GM21717 (cell line): ENCODE measurements at regions not wholly inside any gene's neighbourhood (a gene's known extent, or its start where the extent isn't known, plus 50 kb on each side); places are given as distances from the start of the nearest gene placed in this dataset.
"Not testable (repeated sequence)": the region's sequence is repeated elsewhere in the genome, so short reads cannot be mapped to it uniquely, and the experiment has no call there.

Experiments
- ATAC-seq: cut with Tn5 transposase; IDR thresholded peaks from one replicate; pipeline ENCODE4 v1.9.1; 2021; ENCODE audit warnings: mild to moderate bottlenecking, moderate library complexity; ENCODE audit not compliant: unreplicated experiment

DNA sequence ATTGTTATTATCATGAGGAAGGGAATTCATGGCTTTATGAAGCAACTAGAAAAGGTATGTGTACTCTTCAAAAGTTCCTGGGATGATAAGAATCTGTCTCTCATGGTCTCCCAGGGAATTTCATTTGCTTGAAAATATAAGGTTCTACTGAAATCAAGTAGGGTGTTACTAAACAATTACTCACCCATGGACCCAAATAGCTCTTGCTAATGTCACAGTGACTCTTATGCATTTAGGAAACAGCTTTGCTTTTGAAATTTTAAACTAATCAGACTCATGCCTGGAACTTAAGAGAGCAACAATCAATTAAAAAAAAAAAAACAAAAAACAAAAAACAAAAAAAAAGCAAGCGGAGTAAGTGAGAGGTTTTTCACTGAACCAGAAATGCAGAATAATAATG lies 1546.3 kb upstream of the TENM4 start:
- ATAC-seq: no peak

DNA sequence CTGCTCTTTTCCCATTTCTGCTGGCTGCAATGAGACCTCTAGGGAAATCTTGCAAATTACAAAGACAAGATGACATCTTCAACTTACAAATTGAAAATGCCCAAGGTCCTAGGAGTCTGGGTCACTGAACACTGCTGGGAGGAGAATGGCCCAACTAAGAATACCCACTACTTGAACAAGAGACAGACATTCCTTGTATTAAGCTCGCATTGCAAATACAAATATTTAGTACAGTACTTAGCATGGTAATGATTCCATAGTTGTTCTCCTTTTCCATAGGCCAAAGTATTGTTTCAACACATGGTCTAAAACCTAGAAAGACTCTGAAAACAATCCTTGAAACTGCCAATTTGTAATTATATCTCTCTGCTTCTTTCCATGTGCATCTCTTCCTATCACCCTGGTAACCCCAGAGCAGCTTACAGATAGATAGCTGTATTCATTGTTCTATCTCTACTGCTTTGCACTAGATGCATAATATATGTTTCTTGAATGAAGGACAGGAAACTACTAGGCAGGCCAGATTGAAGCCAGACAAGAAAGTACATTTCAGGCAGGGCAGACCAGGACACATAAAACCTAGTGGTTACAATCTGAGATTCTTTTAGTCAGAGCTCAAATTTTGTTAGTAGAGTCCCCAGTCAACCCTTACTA lies 1545.7 kb upstream of the TENM4 start:
- ATAC-seq: no peak

DNA sequence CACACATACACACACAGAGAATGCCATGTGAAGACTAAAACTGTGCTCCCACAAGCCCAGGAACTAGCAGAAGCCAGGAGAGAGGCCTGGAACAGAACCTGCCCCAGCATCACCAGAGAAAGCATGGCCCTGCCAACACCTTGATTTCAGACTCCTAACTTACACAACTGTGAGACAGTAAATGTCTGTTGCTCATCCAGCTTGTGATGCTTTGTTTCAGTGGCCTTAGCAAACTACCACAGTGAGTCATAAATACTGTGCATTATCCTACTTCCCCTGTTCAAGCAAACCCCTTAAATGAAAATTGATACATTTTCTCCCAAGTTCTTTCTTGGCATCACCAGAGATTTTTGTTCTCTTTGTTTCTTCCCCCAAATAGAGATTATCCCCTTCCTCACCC lies 1539.4 kb upstream of the TENM4 start:
- ATAC-seq: no peak

DNA sequence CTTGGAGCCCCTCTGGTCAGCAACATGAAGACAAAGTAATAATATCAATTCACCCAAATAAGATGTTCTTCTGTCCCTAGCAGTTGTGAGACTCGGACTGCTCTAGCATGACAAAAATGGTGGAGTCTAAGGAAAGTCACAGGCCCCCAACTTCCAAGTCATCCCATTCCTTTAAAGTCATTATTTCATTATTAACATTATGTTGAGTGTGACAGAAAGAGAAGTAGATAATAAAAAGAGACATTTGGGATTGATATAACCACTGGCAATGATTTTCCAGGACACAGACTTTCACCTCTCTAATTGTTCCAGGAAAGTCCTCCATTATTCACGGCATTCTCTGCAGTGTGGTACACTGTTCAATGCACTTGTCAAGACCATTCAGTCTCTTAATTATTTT lies 1533.0 kb upstream of the TENM4 start:
- ATAC-seq: no peak

DNA sequence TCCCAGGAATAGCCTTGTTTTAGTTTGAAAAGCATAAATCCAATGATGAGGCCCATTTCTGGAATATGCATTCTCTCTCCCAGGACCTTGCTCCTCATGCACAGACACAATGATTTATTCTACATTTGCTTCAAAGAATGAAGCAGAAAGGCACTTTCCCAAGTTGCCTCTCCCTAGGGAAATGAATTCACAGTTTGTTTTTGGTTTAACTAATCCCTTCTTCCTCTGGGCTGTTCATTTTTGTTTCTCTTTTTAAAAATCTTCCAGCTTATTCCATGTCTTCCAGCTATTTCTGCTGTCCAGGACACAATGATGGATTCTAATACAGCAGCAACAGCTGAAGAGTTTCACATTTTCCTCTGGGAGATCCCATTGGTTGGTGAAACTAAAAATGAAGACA lies 1529.2 kb upstream of the TENM4 start:
- no peak for ATAC-seq

DNA sequence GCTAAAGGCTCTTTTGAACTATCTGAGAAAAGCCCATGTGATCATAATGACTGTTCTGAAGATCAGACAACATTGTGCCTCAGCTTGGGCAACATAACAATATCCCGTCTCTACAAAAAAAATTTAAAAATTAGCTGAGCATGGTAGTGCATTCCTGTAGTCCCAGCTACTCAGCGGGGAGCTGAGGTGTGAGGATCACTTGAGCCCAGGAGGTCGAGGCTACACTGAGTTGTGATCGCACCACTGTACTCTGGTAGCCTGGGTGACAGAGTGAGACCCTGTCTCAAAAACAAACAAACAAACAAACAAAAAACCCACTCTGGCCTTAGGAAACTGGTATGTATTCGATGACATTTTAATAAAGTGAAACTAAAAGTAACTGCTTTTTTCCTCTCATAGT lies 1526.8 kb upstream of the TENM4 start:
- no peak for ATAC-seq

DNA sequence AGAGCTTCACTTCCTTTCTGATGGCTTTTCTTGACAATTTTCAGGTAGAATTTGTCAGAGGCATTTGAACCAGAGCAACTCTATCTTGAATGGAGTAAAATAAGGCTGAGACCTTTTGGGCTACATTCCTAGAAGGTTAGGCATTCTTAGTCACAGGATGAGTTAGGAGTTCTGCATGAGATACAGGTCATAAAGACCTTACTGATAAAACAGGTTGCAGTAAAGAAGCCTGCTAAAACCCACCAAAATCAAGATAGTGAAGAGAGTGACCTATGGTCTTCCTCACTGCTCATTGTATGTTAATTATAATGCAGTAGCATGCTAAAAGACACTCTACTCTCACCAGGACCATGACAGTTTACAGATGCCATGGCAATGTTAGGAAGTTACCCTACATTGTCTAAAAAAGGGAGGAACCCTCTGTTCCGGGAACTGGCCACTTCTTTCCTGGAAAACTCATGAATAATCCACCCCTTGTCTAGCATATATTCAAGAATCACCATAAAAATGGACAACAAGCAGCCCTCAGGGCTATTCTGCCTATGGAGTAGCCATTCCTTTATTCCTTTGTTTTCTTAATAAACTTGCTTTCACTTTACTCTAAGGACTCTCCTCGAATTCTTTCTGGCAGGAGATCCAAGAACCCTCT lies 1519.7 kb upstream of the TENM4 start:
- no peak for ATAC-seq

DNA sequence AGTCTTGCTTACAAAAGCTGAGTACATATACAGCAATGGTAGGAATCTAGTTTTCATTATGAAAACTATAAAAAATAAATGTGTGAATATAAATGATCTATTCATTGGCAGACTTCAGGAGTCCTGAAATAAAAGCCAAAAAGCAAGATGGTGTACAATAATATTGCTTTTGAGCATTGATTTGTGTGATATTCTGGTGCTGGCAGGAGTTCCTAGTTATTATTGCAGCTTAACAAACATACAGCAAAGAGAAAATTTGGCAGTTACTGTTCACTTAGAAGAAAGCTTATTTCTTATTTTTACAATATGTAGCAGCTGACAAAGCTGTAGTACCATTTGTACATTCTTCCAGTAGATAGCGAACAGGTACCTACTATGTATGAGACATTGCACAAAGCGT lies 1518.9 kb upstream of the TENM4 start:
- no peak for ATAC-seq

DNA sequence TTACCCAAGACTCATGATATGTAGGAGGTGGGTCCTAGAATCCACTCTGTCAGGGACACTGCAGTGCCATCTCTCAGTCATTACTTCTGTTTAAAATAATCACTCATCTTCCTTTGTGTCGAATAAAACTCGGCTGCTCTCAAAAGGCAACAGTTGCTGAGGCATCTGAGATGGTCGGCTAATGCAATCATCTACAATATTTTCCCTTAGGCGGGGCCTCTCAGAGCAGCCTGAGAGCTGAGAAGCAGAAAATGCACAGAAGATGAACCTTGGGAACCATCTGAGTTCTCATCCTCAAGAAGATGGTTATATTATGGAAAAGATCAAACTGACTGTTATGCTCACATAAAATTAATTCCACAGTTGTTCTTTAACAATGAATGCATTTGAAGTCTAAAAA lies 1518.2 kb upstream of the TENM4 start:
- ATAC-seq: no peak

DNA sequence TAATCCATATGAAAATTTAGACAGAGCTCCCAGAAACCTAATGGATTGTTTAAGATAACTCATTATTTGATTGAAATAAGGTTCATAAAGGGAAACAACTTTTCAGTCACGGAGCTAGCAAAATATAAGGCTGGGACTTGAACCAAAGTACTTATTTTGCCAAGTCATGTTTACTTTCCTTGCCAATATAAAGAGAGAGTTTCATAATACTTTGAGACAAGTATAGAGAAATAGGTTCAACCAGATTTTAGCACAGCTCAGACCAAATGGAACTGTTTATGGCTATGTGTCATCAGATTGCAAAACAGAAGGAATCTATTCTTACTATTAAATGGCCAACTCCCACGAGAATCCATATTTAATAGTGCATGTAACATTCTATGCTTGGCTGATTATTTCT lies 1517.5 kb upstream of the TENM4 start:
- no peak for ATAC-seq

DNA sequence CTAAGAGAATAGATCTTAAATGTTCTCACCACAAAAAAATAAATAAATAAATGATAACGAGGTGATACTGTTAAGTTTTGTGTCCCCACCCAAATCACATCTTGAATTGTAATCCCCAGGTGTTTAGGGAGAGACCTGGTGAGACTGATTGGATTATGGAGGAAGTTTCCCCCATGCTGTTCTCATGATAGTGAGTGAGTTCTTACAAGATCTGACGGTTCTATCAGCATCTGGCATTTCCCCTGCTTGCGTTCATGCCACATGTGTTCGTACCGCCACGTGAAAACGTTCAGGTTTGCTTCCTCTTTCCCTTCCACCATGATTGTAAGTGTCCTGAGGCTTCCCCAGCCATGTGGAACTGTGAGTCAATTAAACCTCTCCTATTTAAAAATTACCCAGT lies 1514.8 kb upstream of the TENM4 start:
- no peak for ATAC-seq

DNA sequence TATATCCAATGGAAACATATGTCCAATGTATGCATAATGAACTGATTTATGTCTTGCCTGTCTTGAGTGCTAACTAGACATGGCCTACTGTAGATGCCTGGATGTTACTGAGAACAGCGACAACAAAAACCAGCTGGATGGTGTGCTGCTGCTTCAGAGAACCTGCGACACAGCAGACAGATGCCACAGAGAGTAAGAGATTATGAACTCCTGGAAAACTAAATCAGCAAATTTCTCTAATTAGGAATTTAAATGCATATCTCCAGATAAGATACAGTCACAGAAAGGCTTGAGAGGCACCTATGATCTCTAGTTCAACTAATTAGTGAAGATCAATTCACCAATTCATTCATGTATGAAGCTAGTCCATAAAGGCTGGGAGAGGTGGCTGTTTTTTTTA lies 1508.0 kb upstream of the TENM4 start:
- ATAC-seq: no peak

DNA sequence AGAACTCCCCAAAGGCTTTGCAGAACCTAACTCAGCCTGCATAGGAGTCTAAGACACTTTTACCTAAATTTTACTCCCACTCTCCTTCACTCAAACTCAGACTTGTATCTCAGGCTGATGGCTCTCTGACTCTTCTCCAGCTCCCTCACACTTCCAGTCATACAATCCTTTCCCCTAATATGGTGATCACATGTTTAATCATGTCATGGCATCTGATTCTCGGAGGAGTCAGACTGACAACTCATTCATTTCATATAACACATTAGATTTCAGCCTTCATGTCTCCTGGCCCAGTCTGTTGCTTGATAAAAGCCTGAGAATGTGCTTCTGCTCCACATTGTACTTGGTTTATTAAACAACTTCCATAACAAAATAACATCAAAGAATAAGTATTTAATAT lies 1503.9 kb upstream of the TENM4 start:
- ATAC-seq: no peak

DNA sequence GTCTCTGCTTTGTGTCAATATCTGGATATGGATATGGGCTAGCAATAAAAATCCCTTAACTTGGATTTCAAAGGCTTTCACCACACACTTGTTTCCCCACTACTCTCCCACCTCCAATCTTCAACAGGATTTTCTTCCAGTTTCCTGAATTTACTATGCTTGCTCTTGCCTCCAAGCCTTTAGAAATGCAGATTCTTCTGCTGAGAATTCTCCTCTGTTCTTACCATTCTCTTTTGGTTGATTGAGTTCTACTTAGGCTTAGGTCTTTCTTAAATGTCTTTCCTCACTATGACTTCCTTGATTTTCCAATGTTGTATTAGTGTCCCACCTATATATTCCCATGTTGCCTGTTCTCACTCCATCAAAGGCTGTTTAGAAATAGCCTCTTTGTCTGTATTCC lies 1502.4 kb upstream of the TENM4 start:
- ATAC-seq: no peak

DNA sequence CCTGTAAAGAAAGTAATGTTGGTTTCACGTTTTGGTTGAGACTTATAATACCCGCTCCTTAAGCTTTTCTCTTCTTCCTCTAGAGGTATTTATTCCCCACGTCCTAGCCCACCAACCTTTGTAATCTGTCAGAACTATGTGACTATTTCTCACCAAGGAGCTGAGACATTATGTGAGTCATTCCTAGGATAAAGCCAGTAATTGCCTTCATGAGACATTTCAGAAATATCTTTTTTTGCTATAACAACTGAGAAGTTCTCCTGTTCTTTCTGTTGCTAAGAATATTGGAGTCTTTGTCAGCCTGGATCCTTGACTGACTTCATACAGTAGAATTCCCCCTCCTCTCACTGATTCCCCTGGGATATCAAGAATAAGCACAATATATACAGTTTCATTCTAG lies 1497.0 kb upstream of the TENM4 start:
- ATAC-seq: no peak

DNA sequence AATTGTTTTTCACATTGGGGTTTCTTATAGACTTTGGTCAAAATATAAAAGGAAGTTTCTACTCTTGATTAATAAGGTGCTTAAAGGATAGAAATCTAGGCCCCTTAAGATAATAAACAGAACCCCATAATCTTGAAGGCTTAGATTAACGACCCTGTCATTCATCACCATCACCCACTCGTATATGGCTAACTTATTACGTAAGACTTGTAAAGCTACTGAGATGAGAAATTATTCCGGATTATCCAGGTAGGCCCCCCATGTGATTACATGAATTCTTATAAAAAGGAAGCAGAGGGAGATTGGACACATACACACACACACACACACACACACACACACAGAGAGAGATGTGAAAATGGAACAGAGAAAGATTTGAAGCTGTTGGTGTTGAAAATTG lies 1489.2 kb upstream of the TENM4 start:
- no peak for ATAC-seq

DNA sequence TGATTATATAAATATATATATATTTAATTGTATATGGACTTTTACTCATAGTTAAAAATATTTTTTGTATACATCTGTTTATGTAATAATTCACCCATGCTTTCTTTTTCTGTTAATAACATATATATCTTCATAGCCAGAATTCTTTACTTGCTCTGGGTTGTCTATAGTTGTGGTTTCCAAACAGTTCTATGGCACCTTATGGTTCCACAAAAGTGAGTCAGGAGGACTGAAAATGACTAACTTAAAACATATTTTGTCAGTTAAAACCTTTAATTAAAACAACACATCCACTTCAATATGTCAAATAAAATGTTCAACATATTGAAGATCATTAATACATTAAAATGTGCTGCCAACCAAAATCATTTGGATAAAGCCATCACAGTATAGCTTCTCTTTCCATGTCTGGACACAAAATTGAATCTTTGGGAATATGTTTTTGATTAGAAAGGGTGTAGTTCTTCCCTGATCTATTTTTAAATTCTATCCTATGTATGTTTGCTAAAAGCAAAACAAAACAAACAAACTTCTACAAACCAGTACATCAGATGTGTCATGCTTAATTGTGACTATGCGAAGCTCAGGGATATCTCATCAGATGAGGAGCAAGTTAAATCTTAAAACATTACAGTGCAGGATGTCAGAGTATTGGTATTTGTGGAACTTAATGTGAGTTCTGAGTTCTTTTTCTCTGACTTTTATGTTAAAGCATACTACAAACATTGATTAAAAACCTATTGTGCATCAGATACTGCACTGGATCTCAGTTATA lies 1488.4 kb upstream of the TENM4 start:
- no peak for ATAC-seq

DNA sequence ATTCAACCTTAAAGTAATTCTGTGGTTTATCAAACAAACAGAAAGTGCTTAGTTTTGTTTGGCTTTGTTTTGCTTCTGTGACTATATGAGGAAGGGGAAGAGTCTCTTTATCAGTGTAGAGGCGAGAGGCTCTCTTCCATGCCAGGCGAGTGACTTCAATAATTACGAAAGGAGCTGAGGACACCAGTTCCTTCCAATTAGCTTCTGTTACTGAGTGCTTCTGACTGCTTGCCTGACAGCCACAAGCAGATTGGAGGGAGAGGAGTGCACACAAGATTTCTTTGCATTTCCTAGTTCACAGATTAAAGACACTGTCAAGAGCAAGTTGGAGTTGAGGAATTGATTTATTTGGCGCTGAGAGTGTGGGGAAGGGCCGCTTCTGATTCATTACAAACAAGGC lies 1484.5 kb upstream of the TENM4 start:
- ATAC-seq: no peak

DNA sequence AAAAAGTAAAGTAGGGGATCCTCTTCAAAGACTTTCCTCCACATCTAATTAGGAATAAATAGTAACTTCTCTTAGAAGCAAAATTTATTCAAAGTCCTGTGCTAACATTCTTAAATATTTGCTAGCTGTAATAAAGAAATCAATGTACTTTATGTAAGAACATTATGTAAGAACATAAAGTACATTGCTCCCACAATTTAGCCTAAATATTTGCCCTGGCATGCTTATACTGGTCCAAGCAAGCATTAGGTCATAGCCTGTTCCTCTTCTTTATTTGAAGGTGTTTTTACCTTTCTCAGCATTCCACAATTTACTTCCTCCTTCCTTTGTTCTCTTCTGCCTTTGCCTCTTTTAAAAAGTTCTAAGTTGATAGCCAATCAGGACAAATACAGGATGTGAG lies 1480.5 kb upstream of the TENM4 start:
- ATAC-seq: not testable (repeated sequence)

DNA sequence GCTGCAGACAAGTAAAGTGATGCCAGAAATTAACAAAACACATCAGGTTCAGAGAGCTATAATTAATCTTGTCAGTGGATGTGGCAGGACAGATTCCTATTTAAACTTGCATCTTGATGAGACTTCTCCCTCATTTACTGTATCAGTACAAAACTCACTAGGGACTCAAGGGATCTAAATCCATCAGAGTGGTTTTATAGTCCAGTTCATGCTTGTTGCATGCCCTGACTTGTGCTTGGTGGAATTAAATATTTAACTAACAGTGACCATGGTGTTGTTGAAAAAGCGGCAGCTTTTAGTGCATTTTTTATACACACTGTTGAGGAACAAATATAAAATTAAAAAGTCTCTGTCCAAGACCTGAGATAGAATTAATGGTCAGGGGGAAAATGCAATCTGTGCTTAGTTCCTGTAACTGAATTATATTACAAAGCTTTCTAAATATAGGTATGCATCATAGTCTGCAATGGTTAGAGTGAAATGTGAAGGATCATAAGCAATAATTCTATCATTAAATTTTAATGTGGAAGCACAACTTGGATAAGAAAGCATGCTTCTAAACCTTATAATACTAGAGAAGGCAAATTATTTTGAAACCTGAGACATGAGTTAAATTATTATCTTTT lies 1475.5 kb upstream of the TENM4 start:
- ATAC-seq: no peak

DNA sequence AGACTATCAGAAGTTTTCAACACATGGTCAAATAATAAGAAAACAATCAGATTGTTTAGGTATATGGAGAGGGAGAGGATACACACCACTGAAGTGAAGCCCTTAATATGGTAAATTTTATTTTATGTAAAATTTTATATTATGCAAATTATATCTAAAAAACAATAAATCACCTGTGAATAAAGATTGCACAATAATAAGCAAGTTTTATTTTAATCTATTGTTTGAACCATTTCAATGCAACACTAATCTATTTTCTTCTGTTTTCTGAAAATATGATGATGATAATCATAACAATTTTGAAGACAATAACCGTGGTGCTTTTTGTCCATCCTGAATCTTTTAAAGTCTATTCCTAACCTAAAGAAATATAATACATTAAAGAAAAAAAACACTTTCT lies 1473.5 kb upstream of the TENM4 start:
- no peak for ATAC-seq

DNA sequence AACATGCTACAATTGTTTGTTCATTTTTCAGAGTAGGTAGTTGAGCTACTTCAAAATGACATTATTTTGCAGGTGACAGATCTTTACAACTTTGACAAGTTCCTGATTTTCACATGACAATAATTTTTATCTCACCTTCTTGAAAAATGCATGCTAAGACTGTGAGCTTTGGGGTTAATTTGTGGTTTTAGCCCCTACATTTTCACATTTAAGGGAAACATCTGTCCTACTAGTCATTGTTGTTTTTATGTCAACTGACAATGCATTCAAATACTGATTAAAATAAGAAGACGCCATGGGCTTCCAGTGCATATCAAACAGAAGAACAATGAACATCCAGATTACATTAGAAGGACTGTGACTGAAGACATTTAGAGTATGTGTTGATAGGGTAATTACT lies 1470.8 kb upstream of the TENM4 start:
- no peak for ATAC-seq
